ENCODE measurements at regions not wholly inside any gene's neighbourhood (a gene's known extent, or its start where the extent isn't known, plus 50 kb on each side); places are given as distances from the start of the nearest gene placed in this dataset.

DNA sequence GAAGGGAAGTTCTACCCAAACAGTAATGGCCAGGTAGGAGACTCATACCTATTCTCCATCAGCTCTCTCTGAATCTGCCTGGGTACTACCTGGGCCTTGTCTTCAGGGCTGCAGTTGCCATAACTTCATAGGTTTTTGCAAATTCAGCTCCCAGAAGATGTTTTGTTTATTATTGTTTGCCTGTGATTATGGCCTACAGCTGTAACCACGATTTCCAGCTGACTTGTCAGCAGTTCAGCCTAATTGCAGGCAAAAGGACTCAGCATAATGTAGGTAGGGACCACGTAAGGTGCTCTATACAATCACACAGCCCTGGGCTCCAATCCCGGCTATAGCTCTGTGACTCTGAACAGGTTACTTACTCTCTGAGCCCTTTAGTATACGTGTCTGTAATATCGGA, 187.0 kb upstream of the FN1 start:
- H3K36me3 Mint-ChIP-seq = no peaks in the 10 kb centered on the region
- H3K4me1 Mint-ChIP-seq = no peaks in the 10 kb centered on the region
- WGBS (ENCODE audit: insufficient coverage) = 85% methylated on average over 3 of the region's 5 CpGs
- DNase-seq (no peak), ATAC-seq (no peak)
- peaks cover 7 to 43% of the 10 kb centered on the region in 2 donors for H3K27me3 Mint-ChIP-seq (ENCODE audit: low read depth in 2 of 2)
- Histone ChIP-seq H3K4me3 (ENCODE audit: low read length) (no peak overlapping the region), H3K27ac (ENCODE audit: low read length) (no peak overlapping the region), H3K27me3 (ENCODE audit: control insufficient read depth, insufficient read depth, low read length) (no peaks in the 10 kb centered on the region), H3K9me3 (ENCODE audit: control insufficient read depth, insufficient read depth, low read length) (no peaks in the 10 kb centered on the region), H3K4me1 (ENCODE audit: control insufficient read depth, insufficient read depth, low read length) (peaks cover 2% of the 10 kb centered on the region), H3K36me3 (ENCODE audit: control insufficient read depth, insufficient read depth, low read length) (no peaks in the 10 kb centered on the region)
- intact Hi-C loops (cut with micrococcal nuclease) = no loop called here
- no peak overlapping the region for H3K27ac Mint-ChIP-seq
- H3K9me3 Mint-ChIP-seq = no peaks in the 10 kb centered on the region
- H3K4me3 Mint-ChIP-seq = no peak overlapping the region
- no peak for TF ChIP-seq CTCF (IDR thresholded peaks at IDR 0.05)

GRCh38 chr2:215621381-215621780, 185.5 kb upstream of the FN1 start:
- 72% methylated on average over 2 of the region's 2 CpGs for WGBS (ENCODE audit: insufficient coverage)
- H3K27ac Mint-ChIP-seq = no peak overlapping the region
- ATAC-seq = no peak

GRCh38 chr2:215620528-215620927, 184.7 kb upstream of the FN1 start:
- H3K27me3 ChIP-seq (ENCODE audit: control insufficient read depth, insufficient read depth, low read length) = no peaks in the 10 kb centered on the region
- Mint-ChIP-seq H3K9me3 (peaks cover 0 to 2% of the 10 kb centered on the region in 2 donors), H3K27ac (no peak overlapping the region), H3K36me3 (no peaks in the 10 kb centered on the region), H3K27me3 (ENCODE audit: low read depth in 2 of 2) (peaks cover 7 to 45% of the 10 kb centered on the region in 2 donors), H3K4me1 (no peaks in the 10 kb centered on the region), H3K4me3 (no peak overlapping the region)
- ATAC-seq = no peak
- H3K27ac ChIP-seq (ENCODE audit: low read length) = no peak overlapping the region
- peaks cover 2% of the 10 kb centered on the region for H3K4me1 ChIP-seq (ENCODE audit: control insufficient read depth, insufficient read depth, low read length)
- 89% methylated on average over 3 of the region's 3 CpGs for WGBS (ENCODE audit: insufficient coverage)
- intact Hi-C loops (cut with micrococcal nuclease) = no loop called here
- no peak for TF ChIP-seq CTCF (IDR thresholded peaks at IDR 0.05)
- H3K9me3 ChIP-seq (ENCODE audit: control insufficient read depth, insufficient read depth, low read length) = no peaks in the 10 kb centered on the region
- no peak for DNase-seq
- no peaks in the 10 kb centered on the region for H3K36me3 ChIP-seq (ENCODE audit: control insufficient read depth, insufficient read depth, low read length)
- H3K4me3 ChIP-seq (ENCODE audit: low read length) = no peak overlapping the region

More at GRCh38 chr2:215621381-215621780, 185.5 kb upstream of the FN1 start:
- H3K4me3 ChIP-seq (ENCODE audit: low read length) = no peak overlapping the region
- peaks cover 2% of the 10 kb centered on the region for H3K4me1 ChIP-seq (ENCODE audit: control insufficient read depth, insufficient read depth, low read length)
- TF ChIP-seq CTCF (IDR thresholded peaks at IDR 0.05) = no peak
- H3K9me3 ChIP-seq (ENCODE audit: control insufficient read depth, insufficient read depth, low read length) = no peaks in the 10 kb centered on the region
- H3K9me3 Mint-ChIP-seq = peaks cover 0 to 2% of the 10 kb centered on the region in 2 donors
- peaks cover 7 to 47% of the 10 kb centered on the region in 2 donors for H3K27me3 Mint-ChIP-seq (ENCODE audit: low read depth in 2 of 2)
- intact Hi-C loops (cut with micrococcal nuclease) = no loop called here
- no peak for DNase-seq
- no peaks in the 10 kb centered on the region for H3K27me3 ChIP-seq (ENCODE audit: control insufficient read depth, insufficient read depth, low read length)
- H3K27ac ChIP-seq (ENCODE audit: low read length) = no peak overlapping the region
- H3K36me3 Mint-ChIP-seq = no peaks in the 10 kb centered on the region
- no peaks in the 10 kb centered on the region for H3K36me3 ChIP-seq (ENCODE audit: control insufficient read depth, insufficient read depth, low read length)
- H3K4me1 Mint-ChIP-seq = no peaks in the 10 kb centered on the region
- no peak overlapping the region for H3K4me3 Mint-ChIP-seq

DNA sequence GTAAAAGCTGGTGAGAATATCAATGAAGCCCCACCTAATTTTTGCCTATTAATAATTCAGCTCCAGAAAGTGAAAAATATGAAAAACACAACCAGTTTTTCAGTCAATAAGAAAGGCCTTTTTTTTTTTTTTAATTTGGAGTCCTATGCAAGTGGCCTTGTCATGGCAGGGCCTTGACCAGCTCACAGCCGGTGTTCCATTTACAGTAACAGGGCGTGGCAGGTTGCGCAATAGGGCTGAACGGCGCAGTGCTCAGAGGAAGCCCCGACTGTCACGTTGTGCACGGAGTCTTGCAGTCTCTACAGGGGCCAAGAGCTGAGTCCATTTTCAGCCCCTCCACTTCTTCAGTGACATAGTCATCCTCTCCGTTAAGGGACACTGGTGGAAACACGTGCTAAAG, 184.1 kb upstream of the FN1 start:
- no peak overlapping the region for H3K27ac ChIP-seq (ENCODE audit: low read length)
- no peaks in the 10 kb centered on the region for H3K4me1 Mint-ChIP-seq
- H3K4me1 ChIP-seq (ENCODE audit: control insufficient read depth, insufficient read depth, low read length) = peaks cover 2% of the 10 kb centered on the region
- no peak for TF ChIP-seq CTCF (IDR thresholded peaks at IDR 0.05)
- peaks cover 0 to 2% of the 10 kb centered on the region in 2 donors for H3K9me3 Mint-ChIP-seq
- no peak overlapping the region for H3K27ac Mint-ChIP-seq
- no peaks in the 10 kb centered on the region for H3K36me3 ChIP-seq (ENCODE audit: control insufficient read depth, insufficient read depth, low read length)
- intact Hi-C loops (cut with micrococcal nuclease) = no loop called here
- ATAC-seq (no peak), DNase-seq (no peak)
- H3K36me3 Mint-ChIP-seq = no peaks in the 10 kb centered on the region
- peaks cover 7 to 45% of the 10 kb centered on the region in 2 donors for H3K27me3 Mint-ChIP-seq (ENCODE audit: low read depth in 2 of 2)
- H3K4me3 Mint-ChIP-seq = no peak overlapping the region
- H3K4me3 ChIP-seq (ENCODE audit: low read length) = no peak overlapping the region
- WGBS (ENCODE audit: insufficient coverage) = 67% methylated on average over 10 of the region's 10 CpGs
- no peaks in the 10 kb centered on the region for H3K9me3 ChIP-seq (ENCODE audit: control insufficient read depth, insufficient read depth, low read length)
- H3K27me3 ChIP-seq (ENCODE audit: control insufficient read depth, insufficient read depth, low read length) = no peaks in the 10 kb centered on the region

Measured in natural killer cell (primary cell).